Endothelial cell (in vitro differentiated cells): ENCODE measurements at regions not wholly inside any gene's neighbourhood (a gene's known extent, or its start where the extent isn't known, plus 50 kb on each side); places are given as distances from the start of the nearest gene placed in this dataset.

Experiments
- DNase-seq: peaks from one replicate; pipeline ENCODE4 v3.0.0; 2021; ENCODE audit warnings: low spot score
- H3K27ac Mint-ChIP-seq: one replicate; pipeline ENCODE4 v1.8.0; 2021; ENCODE audit warnings: mixed read lengths, inconsistent platforms; ENCODE audit not compliant: unreplicated experiment
- H3K27me3 Mint-ChIP-seq: one replicate; pipeline ENCODE4 v1.8.0; 2021; ENCODE audit warnings: mild to moderate bottlenecking, moderate library complexity, mixed read lengths, inconsistent platforms; ENCODE audit not compliant: unreplicated experiment
- H3K36me3 Mint-ChIP-seq: one replicate; pipeline ENCODE4 v1.8.0; 2021; ENCODE audit warnings: mild to moderate bottlenecking, low read depth, mixed read lengths, inconsistent platforms; ENCODE audit not compliant: unreplicated experiment
- H3K4me1 Mint-ChIP-seq: one replicate; pipeline ENCODE4 v1.8.0; 2021; ENCODE audit warnings: mild to moderate bottlenecking, mixed read lengths, inconsistent platforms; ENCODE audit not compliant: unreplicated experiment
- H3K4me3 Mint-ChIP-seq: one replicate; pipeline ENCODE4 v1.8.0; 2021; ENCODE audit warnings: mild to moderate bottlenecking, mixed read lengths, inconsistent platforms; ENCODE audit not compliant: unreplicated experiment
- H3K9me3 Mint-ChIP-seq: one replicate; pipeline ENCODE4 v1.8.0; 2021; ENCODE audit warnings: mixed read lengths, inconsistent platforms; ENCODE audit not compliant: unreplicated experiment
- CTCF ChIP-seq: fragments of 200-600 bp; sonication (generic); IDR thresholded peaks from one replicate; pipeline ENCODE4 v1.5.0; 2021; ENCODE audit warnings: antibody characterized with exemption; ENCODE audit not compliant: unreplicated experiment

GRCh38 chr7:81030472-81030871, 111.6 kb upstream of the SEMA3C start:
- H3K4me3 Mint-ChIP-seq = no peak overlapping the region
- H3K27ac Mint-ChIP-seq = no peak overlapping the region
- DNase-seq = no peak
- no peaks in the 10 kb centered on the region for H3K36me3 Mint-ChIP-seq
- no peaks in the 10 kb centered on the region for H3K27me3 Mint-ChIP-seq
- no peaks in the 10 kb centered on the region for H3K4me1 Mint-ChIP-seq
- no peaks in the 10 kb centered on the region for H3K9me3 Mint-ChIP-seq
- no peak for TF ChIP-seq CTCF

- Mint-ChIP-seq H3K4me1 (no peaks in the 10 kb centered on the region), H3K4me3 (no peak overlapping the region), H3K9me3 (no peaks in the 10 kb centered on the region), H3K27me3 (no peaks in the 10 kb centered on the region), H3K27ac (no peak overlapping the region), H3K36me3 (no peaks in the 10 kb centered on the region)
- DNase-seq = no peak
- no peak for TF ChIP-seq CTCF
These were observed 110.7 kb upstream of the SEMA3C start for GRCh38 chr7:81029511-81029910.

- no peaks in the 10 kb centered on the region for H3K27me3 Mint-ChIP-seq
- no peak for DNase-seq
- H3K27ac Mint-ChIP-seq = no peak overlapping the region
- H3K4me3 Mint-ChIP-seq = no peak overlapping the region
- H3K4me1 Mint-ChIP-seq = no peaks in the 10 kb centered on the region
- H3K9me3 Mint-ChIP-seq = no peaks in the 10 kb centered on the region
- no peaks in the 10 kb centered on the region for H3K36me3 Mint-ChIP-seq
- no peak for TF ChIP-seq CTCF
These were observed 106.5 kb upstream of the SEMA3C start for GRCh38 chr7:81025360-81025759.

GRCh38 chr7:81014908-81015307, 96.1 kb upstream of the SEMA3C start:
- no peaks in the 10 kb centered on the region for H3K4me1 Mint-ChIP-seq
- peaks cover 1% of the 10 kb centered on the region for H3K27me3 Mint-ChIP-seq
- no peak for DNase-seq
- H3K9me3 Mint-ChIP-seq = no peaks in the 10 kb centered on the region
- H3K36me3 Mint-ChIP-seq = no peaks in the 10 kb centered on the region
- no peak overlapping the region for H3K27ac Mint-ChIP-seq
- TF ChIP-seq CTCF = no peak
- H3K4me3 Mint-ChIP-seq = no peak overlapping the region

- Mint-ChIP-seq H3K4me1 (no peaks in the 10 kb centered on the region), H3K27ac (no peak overlapping the region), H3K9me3 (no peaks in the 10 kb centered on the region), H3K36me3 (no peaks in the 10 kb centered on the region), H3K4me3 (no peak overlapping the region), H3K27me3 (peaks cover 1% of the 10 kb centered on the region)
- no peak for TF ChIP-seq CTCF
- no peak for DNase-seq
These were observed 95.4 kb upstream of the SEMA3C start for GRCh38 chr7:81014266-81014665.
